Spleen (tissue), 7 donors: ENCODE measurements at regions not wholly inside any gene's neighbourhood (a gene's known extent, or its start where the extent isn't known, plus 50 kb on each side); places are given as distances from the start of the nearest gene placed in this dataset.
"Not testable (repeated sequence)": the region's sequence is repeated elsewhere in the genome, so short reads cannot be mapped to it uniquely, and the experiment has no call there.

Experiments
- POLR2A ChIP-seq, 3 donors: fragments of 450-650 bp; IDR thresholded peaks; one replicate each; pipeline ENCODE4 v1.5.1; 2017; ENCODE audit warnings: antibody characterized with exemption in 3 of 3, mild to moderate bottlenecking in 1 of 3
- POLR2AphosphoS5 ChIP-seq, 3 donors: sonication (generic); formaldehyde crosslinking; IDR thresholded peaks; one replicate each; pipeline ENCODE4 v1.5.1; 2017; ENCODE audit warnings: antibody characterized with exemption in 3 of 3
- TF ChIP-seq, protein P1 (sequence below), 11 experiments: fragments of 200-600 bp in 7 of 11; fragments of 450-650 bp in 4 of 11; sonication (generic) in 4 of 11; IDR thresholded peaks in 8 of 11; conservative IDR thresholded peaks in 3 of 11; 1 replicate in 7 of 11; 2 replicates in 4 of 11; pipeline versions ENCODE4 v1.4.0 to v1.8.0; 2016 to 2021; ENCODE audit warnings: antibody characterized with exemption in 11 of 11, inconsistent platforms in 4 of 11, mild to moderate bottlenecking in 1 of 11
- donor health status: DM: no; HTN: no; CAD: no; lungs with moderate emphysema.
- donor health status: DM: no; HTN: no; CAD: no.
- donor health status: DM: no; HTN: no; CAD: no.

DNA sequence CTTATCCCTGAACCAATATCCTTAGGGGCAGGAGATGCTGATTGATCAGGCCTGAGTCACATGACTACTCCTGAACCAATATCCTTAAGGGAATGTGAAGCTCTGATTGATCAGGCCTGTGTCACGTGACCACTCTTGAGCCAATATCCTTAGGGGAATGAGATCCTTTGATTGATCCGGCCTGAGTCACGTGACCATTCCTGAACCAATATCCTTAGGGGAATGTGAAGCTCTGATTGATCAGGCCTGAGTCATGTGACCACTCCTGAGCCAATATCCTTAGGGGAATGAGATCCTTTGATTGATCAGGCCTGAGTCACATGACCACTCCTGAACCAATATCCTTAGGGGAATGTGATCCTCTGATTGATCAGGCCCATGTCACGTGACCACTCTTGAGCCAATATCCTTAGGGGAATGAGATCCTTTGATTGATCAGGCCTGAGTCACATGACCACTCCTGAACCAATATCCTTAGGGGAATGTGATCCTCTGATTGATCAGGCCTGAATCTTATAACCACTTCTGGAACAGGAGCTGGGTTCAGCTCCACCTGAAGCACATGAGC is 100.6 kb upstream of the TMEM132D start:
- TF ChIP-seq, protein P1, sequence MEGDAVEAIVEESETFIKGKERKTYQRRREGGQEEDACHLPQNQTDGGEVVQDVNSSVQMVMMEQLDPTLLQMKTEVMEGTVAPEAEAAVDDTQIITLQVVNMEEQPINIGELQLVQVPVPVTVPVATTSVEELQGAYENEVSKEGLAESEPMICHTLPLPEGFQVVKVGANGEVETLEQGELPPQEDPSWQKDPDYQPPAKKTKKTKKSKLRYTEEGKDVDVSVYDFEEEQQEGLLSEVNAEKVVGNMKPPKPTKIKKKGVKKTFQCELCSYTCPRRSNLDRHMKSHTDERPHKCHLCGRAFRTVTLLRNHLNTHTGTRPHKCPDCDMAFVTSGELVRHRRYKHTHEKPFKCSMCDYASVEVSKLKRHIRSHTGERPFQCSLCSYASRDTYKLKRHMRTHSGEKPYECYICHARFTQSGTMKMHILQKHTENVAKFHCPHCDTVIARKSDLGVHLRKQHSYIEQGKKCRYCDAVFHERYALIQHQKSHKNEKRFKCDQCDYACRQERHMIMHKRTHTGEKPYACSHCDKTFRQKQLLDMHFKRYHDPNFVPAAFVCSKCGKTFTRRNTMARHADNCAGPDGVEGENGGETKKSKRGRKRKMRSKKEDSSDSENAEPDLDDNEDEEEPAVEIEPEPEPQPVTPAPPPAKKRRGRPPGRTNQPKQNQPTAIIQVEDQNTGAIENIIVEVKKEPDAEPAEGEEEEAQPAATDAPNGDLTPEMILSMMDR (IDR thresholded peaks at IDR 0.05 in 8 of 11, conservative IDR thresholded peaks at IDR 0.05 in 3 of 11) = not testable (repeated sequence)
- TF ChIP-seq POLR2A, POLR2AphosphoS5 (IDR thresholded peaks at IDR 0.05): not testable (repeated sequence)
